GM18526 (cell line): ENCODE measurements at regions not wholly inside any gene's neighbourhood (a gene's known extent, or its start where the extent isn't known, plus 50 kb on each side); places are given as distances from the start of the nearest gene placed in this dataset.

ENCODE experiments used
- POLR2A ChIP-seq: IDR thresholded peaks from 3 replicates; pipeline ENCODE4 v1.6.1; 2011; ENCODE audit not compliant: insufficient read length; ENCODE audit errors: extremely low read depth

- no peak for TF ChIP-seq POLR2A
Measured at GRCh38 chr10:78742730-78743615, 325.8 kb upstream of the ZMIZ1 start.

- TF ChIP-seq POLR2A = no peak
Measured at GRCh38 chr10:78744056-78744455, 324.7 kb upstream of the ZMIZ1 start.

DNA sequence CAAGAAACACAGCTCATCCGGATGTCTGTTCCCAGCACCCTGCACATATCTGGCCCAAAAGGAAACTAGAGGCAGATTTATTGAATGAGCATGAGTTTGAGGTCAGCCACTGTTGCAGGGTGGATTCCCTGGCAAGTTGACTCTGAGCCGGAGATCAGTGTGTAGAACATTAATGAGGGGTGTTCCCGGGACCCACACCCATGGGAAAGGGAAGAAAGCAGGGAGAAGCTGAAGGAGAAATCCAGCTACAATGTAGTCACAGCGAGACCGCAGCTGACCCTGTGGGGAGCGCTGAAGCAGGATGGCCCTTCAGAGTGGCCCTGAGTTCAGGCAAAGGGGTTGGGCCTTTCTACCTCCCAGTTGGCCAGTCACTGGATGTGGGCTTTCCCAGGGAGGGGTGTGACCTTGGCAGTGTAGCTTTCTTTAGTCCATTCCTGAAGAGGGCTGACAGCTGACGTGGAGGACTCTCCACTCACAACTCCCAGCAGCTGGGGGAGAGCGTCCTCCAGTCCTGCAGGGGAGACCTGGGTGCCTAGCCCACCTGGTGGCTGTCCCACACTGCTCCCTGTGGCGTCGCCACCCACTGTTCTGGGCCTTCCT lies 324.2 kb upstream of the ZMIZ1 start:
- TF ChIP-seq POLR2A = no peak

GRCh38 chr10:78745441-78745840 lies 323.3 kb upstream of the ZMIZ1 start:
- no peak for TF ChIP-seq POLR2A

- no peak for TF ChIP-seq POLR2A
Measured at GRCh38 chr10:78746155-78746763, 322.5 kb upstream of the ZMIZ1 start.

GRCh38 chr10:78747401-78748234 lies 321.1 kb upstream of the ZMIZ1 start:
- no peak for TF ChIP-seq POLR2A

GRCh38 chr10:78748235-78748533 lies 320.6 kb upstream of the ZMIZ1 start:
- no peak for TF ChIP-seq POLR2A

DNA sequence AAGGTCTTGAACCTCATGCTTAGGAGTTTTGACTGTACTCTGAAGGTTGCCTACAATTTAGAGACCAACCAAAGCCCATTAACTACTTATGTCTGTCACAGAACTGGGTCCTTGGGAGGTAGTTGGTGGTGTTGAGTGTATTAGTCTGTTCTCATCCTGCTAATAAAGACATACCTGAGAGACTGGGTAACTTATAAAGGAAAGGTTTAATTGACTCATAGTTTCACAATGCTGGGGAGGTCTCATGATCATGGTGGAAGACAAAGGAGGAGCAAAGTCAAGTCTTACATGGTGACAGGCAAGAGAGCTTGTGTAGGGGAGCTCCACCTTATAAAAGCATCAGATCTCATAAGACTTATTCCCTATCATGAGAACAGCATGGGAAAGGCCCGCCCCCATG lies 319.6 kb upstream of the ZMIZ1 start:
- no peak for TF ChIP-seq POLR2A

- TF ChIP-seq POLR2A = no peak
Measured at GRCh38 chr10:78749898-78750297, 318.9 kb upstream of the ZMIZ1 start.

GRCh38 chr10:78750418-78750817 lies 318.3 kb upstream of the ZMIZ1 start:
- no peak for TF ChIP-seq POLR2A

- no peak for TF ChIP-seq POLR2A
Measured at GRCh38 chr10:78751716-78752115, 317.1 kb upstream of the ZMIZ1 start.

GRCh38 chr10:78752221-78752620 lies 316.5 kb upstream of the ZMIZ1 start:
- no peak for TF ChIP-seq POLR2A

DNA sequence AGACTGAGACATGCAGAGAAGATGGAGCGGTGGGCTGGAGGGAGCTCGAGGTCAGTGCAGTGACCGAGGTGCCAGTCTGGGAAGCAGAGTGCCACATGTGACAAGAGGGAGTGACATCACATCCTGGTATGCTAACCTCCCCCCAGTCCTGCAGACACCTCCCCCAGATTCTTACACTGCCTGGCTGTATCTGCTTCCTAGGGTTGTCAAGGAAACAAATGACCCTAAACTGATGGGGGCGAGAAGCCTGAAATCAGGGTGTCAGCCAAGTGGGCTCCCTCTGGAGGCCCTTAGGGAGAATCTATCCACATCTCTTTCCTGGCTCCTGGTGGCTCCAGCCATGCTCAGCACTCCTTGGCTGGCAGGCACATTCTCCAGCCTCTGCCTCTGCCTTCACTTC lies 316.1 kb upstream of the ZMIZ1 start:
- TF ChIP-seq POLR2A = no peak

DNA sequence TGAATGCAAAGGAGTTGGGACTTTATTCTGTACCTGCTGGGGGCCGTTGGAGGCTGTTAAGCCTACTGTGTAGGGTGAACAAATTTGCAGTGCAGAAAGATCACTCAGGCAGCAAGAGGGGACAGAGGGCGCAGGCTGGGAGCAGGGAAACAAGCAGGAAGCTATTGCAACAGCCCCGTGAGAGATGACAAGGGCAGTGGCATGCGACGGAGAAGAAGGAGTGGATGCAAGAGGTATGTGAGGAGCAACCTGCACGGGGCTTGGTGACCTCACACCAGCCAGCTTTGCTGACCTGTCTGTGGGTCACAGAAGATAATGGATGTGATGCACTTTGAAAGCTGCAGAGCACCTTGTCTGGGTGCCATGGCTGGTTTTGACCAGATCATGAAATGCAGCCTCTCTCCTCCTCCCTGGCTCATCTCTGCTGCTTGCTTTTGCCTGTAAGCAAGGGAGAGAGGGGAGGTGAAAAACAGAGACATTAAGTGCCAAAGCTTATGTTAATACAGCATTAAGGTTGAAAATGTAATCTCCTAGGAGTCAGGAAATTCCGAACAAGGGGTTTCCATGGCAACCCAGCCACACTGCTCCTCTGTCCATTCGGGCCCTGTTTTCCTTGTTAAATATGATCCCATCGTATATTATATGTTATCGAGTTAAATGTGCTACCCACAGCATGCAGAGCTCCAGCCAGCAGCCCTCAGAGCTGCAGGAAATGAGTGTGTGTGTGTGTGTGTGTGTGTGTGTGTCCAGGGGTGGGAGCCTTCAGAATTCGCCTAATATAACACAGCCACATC lies 314.3 kb upstream of the ZMIZ1 start:
- no peak for TF ChIP-seq POLR2A

GRCh38 chr10:78755063-78755701 lies 313.6 kb upstream of the ZMIZ1 start:
- no peak for TF ChIP-seq POLR2A
